ENCODE measurements at regions not wholly inside any gene's neighbourhood (a gene's known extent, or its start where the extent isn't known, plus 50 kb on each side); places are given as distances from the start of the nearest gene placed in this dataset.

DNA sequence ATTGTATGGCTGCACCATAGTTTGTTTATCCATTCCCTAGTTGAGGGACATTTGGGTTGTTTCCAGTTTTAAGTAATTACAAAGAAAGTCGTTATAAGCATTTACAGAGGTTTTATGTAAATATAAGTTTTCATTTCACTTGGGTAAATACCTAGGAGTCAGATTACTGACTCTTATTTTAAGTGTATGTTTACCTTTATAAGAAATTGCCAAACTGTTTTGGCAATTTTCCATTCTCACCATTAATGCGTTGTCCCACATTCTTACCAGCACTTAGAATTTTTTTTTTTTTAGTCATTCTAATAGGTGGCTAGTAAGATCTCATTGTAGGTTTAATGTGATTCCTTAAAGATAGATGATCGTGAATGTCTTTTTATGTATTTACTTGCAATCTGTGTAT lies 121.5 kb upstream of the NR3C2 start:
- TF ChIP-seq POLR2A (IDR thresholded peaks at IDR 0.05; ENCODE audit: low read length) (no peak), ESRRA (IDR thresholded peaks at IDR 0.05; ENCODE audit: borderline replicate concordance, low read length) (no peak), HOXB5 (CRISPR knock-in tag; IDR thresholded peaks at IDR 0.05) (no peak), RNF2 (IDR thresholded peaks at IDR 0.05; ENCODE audit: borderline replicate concordance, low read depth) (no peak)
- TF ChIP-seq, protein P1, sequence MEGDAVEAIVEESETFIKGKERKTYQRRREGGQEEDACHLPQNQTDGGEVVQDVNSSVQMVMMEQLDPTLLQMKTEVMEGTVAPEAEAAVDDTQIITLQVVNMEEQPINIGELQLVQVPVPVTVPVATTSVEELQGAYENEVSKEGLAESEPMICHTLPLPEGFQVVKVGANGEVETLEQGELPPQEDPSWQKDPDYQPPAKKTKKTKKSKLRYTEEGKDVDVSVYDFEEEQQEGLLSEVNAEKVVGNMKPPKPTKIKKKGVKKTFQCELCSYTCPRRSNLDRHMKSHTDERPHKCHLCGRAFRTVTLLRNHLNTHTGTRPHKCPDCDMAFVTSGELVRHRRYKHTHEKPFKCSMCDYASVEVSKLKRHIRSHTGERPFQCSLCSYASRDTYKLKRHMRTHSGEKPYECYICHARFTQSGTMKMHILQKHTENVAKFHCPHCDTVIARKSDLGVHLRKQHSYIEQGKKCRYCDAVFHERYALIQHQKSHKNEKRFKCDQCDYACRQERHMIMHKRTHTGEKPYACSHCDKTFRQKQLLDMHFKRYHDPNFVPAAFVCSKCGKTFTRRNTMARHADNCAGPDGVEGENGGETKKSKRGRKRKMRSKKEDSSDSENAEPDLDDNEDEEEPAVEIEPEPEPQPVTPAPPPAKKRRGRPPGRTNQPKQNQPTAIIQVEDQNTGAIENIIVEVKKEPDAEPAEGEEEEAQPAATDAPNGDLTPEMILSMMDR (IDR thresholded peaks at IDR 0.05), result no peak
- TF ChIP-seq, protein P2, sequence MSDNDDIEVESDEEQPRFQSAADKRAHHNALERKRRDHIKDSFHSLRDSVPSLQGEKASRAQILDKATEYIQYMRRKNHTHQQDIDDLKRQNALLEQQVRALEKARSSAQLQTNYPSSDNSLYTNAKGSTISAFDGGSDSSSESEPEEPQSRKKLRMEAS (IDR thresholded peaks at IDR 0.05), result no peak
